ENCODE measurements at regions not wholly inside any gene's neighbourhood (a gene's known extent, or its start where the extent isn't known, plus 50 kb on each side); places are given as distances from the start of the nearest gene placed in this dataset.

DNA sequence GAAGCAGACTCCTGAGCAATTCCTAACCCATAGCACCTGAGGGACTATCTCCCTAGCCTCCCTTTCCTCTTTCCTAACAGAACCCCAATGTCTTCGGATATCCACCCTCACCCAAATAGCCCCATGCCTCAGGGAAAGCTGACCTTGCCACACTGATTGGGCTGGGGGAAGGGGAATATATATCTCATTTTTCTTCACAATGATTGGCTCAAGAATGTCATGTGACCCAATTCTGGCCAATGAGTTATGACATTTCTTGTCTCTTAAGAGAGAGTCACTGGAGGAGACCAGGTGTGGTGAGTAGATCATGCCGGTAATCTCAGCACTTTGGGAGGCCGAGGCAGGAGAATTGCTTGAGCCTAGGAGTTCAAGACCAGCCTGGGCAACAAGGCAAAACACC, 71.9 kb upstream of the NLK start:
- TF ChIP-seq, protein P1, sequence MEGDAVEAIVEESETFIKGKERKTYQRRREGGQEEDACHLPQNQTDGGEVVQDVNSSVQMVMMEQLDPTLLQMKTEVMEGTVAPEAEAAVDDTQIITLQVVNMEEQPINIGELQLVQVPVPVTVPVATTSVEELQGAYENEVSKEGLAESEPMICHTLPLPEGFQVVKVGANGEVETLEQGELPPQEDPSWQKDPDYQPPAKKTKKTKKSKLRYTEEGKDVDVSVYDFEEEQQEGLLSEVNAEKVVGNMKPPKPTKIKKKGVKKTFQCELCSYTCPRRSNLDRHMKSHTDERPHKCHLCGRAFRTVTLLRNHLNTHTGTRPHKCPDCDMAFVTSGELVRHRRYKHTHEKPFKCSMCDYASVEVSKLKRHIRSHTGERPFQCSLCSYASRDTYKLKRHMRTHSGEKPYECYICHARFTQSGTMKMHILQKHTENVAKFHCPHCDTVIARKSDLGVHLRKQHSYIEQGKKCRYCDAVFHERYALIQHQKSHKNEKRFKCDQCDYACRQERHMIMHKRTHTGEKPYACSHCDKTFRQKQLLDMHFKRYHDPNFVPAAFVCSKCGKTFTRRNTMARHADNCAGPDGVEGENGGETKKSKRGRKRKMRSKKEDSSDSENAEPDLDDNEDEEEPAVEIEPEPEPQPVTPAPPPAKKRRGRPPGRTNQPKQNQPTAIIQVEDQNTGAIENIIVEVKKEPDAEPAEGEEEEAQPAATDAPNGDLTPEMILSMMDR (IDR thresholded peaks at IDR 0.05; ENCODE audit: insufficient read depth, low read length, poor library complexity, severe bottlenecking): no peak
- H3K4me3 ChIP-seq (replicated peaks; ENCODE audit: low read depth, low read length): no peak overlapping the region
- no peak for DNase-seq (ENCODE audit: extremely low read depth, insufficient read length)
- H3K27me3 ChIP-seq (replicated peaks; ENCODE audit: control insufficient read depth, insufficient read depth, low read length): no peaks in the 10 kb centered on the region
- no peaks in the 10 kb centered on the region for H3K36me3 ChIP-seq (ENCODE audit: control insufficient read depth, insufficient read depth, low read length)

DNA sequence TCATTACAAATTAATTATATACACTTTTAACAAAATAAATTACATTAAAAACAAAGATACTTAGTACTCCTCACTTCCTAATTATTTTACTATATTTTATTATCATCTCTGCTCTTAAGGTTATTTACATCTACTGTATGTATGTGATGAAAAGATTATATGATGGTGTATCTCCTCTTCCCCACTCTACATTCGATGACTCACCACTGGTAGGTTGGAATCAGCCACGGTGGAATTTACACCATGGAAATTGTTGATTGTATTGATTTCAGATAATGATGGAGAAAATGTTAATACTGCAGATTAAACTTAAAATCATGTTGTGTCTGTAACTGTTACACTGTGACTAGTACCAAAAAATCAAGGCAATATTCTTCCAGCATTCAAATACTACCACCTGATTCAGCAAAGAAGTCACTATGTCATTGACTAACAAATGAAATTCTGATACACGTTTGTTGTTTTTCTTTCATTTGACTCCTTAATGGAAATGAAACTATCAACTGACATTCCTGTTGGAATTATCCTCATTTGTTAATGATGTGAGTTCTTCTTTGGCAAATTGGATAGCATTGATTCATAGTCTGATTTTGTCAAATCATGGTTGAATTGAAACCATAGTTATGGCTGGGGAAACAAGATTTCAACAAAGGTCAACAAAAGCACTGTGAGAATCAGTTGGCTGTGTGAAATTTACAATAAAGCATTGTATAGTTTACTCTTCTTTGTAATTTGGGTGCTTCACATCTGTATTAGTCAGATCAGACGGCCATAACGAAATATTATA, 69.0 kb upstream of the NLK start:
- no peaks in the 10 kb centered on the region for H3K36me3 ChIP-seq (ENCODE audit: control insufficient read depth, insufficient read depth, low read length)
- H3K27me3 ChIP-seq (replicated peaks; ENCODE audit: control insufficient read depth, insufficient read depth, low read length): no peaks in the 10 kb centered on the region
- no peak overlapping the region for H3K4me3 ChIP-seq (replicated peaks; ENCODE audit: low read depth, low read length)
- no peak for DNase-seq (ENCODE audit: extremely low read depth, insufficient read length)
- TF ChIP-seq, protein P1 (IDR thresholded peaks at IDR 0.05; ENCODE audit: insufficient read depth, low read length, poor library complexity, severe bottlenecking): no peak

DNA sequence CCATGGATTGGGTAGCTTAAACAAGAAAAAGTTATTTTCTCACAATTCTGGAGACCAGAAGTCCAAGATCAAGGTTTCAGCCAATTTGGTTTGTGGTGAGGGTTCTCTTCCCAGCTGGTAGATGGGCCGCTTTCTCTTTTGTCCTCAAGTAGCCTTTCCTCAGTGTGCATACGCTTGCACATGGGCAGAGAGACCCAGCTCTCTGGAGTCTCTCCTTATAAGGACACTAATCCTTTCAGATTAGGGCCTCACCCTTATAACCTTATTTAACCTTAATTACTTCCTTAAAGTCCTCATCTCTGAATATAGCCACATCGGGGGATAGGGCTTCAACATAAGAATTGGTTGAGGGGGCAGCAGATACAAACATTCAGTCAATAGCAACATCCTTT, 68.4 kb upstream of the NLK start:
- Histone ChIP-seq H3K27me3 (replicated peaks; ENCODE audit: control insufficient read depth, insufficient read depth, low read length) (no peaks in the 10 kb centered on the region), H3K36me3 (ENCODE audit: control insufficient read depth, insufficient read depth, low read length) (no peaks in the 10 kb centered on the region), H3K4me3 (replicated peaks; ENCODE audit: low read depth, low read length) (no peak overlapping the region)
- DNase-seq (ENCODE audit: extremely low read depth, insufficient read length): no peak
- TF ChIP-seq, protein P1 (IDR thresholded peaks at IDR 0.05; ENCODE audit: insufficient read depth, low read length, poor library complexity, severe bottlenecking): no peak

DNA sequence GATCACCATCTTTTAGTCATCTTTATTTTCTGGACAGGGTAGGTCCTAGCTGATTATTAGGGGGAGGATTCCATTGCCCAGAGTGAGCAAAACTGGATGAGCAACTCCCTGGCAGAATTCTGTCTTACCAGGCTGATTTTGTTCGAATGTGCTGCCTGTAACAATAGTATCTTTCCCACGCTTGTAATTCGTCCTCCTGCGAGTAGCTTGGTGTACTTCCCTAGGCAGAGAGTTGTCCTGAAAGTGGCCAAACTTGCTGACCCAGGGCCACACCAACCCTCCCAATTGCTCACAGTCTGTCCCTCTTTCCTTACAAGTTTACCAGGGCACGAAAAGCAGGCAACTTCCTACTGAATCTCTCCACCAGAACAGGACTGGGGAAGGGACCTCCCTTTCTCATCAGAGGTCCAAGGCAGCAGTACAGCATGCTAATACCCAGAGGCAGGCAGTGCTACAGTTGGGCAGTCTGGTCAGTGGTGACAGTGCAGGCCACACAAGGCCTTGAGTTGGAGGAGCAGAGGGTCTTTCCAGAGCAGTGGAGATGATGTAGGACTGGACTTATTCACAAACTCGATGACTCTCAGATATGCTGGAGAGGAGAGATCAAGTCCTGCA, 67.8 kb upstream of the NLK start:
- no peak for DNase-seq (ENCODE audit: extremely low read depth, insufficient read length)
- Histone ChIP-seq H3K36me3 (ENCODE audit: control insufficient read depth, insufficient read depth, low read length) (no peaks in the 10 kb centered on the region), H3K27me3 (replicated peaks; ENCODE audit: control insufficient read depth, insufficient read depth, low read length) (no peaks in the 10 kb centered on the region), H3K4me3 (replicated peaks; ENCODE audit: low read depth, low read length) (no peak overlapping the region)
- TF ChIP-seq, protein P1 (IDR thresholded peaks at IDR 0.05; ENCODE audit: insufficient read depth, low read length, poor library complexity, severe bottlenecking): no peak

DNA sequence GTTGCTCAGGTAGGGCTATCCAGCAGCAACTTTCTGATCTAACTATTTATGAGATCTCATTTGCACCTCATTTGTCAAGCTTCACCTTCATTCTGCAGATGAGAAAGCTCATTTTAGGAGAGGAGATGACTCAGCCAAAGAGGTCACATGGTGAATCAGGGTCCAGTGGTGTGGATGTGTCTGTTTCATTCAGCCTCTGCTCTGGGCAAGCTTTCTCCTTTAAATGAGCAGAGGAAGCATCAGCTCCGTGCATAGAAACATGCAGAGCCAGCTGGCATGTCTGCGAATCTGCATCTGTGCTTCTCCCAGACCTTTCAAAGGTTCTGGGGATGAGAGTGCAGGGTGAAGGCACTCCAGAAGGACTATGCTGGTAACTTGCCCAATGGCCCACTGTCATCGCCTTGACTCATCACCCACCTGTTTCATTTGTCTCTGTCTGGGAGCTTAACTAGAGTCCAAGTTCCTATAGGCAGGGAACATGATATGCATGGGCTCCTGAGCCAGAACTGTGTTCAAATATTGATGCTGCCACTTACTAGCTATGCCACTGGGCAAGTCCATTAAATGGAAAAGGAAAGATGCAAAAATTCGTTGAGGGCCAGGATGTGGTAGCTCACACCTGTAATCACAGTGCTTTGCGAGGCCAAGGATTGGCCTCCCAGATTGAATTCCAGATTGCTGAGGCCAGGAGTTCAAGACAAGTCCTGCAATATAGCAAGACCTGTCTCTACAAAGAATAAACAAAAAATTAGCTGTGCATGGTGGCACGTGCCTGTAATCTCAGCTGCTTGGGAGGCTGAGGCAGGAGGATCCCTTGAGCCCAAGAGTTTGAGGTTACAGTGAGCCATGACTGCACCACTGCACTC, 67.1 kb upstream of the NLK start:
- DNase-seq (ENCODE audit: extremely low read depth, insufficient read length): no peak

More for the DNA sequence above, 67.1 kb upstream of the NLK start:
- no peak overlapping the region for H3K4me3 ChIP-seq (replicated peaks; ENCODE audit: low read depth, low read length)
- H3K27me3 ChIP-seq (replicated peaks; ENCODE audit: control insufficient read depth, insufficient read depth, low read length): no peaks in the 10 kb centered on the region
- H3K36me3 ChIP-seq (ENCODE audit: control insufficient read depth, insufficient read depth, low read length): no peaks in the 10 kb centered on the region
- TF ChIP-seq, protein P1 (IDR thresholded peaks at IDR 0.05; ENCODE audit: insufficient read depth, low read length, poor library complexity, severe bottlenecking): no peak

Measured in GM06990 (cell line).